Mesothelial cell of epicardium (in vitro differentiated cells): ENCODE measurements at regions not wholly inside any gene's neighbourhood (a gene's known extent, or its start where the extent isn't known, plus 50 kb on each side); places are given as distances from the start of the nearest gene placed in this dataset.
"Not testable (repeated sequence)": the region's sequence is repeated elsewhere in the genome, so short reads cannot be mapped to it uniquely, and the experiment has no call there.

Experiments
- DNase-seq, 2 experiments: peaks; one replicate each; pipeline ENCODE4 v3.0.0; 2021; ENCODE audit warnings: low spot score in 2 of 2; ENCODE audit not compliant: unreplicated experiment in 2 of 2
- H3K27ac Mint-ChIP-seq: 2 replicates; pipeline ENCODE4 v1.8.0; 2021; ENCODE audit warnings: mixed read lengths
- H3K27me3 Mint-ChIP-seq: 2 replicates; pipeline ENCODE4 v1.8.0; 2021; ENCODE audit warnings: low read depth, mixed read lengths
- H3K36me3 Mint-ChIP-seq: 2 replicates; pipeline ENCODE4 v1.8.0; 2021; ENCODE audit warnings: mixed read lengths
- H3K4me1 Mint-ChIP-seq: 2 replicates; pipeline ENCODE4 v1.8.0; 2021; ENCODE audit warnings: mixed read lengths
- H3K4me3 Mint-ChIP-seq: 2 replicates; pipeline ENCODE4 v1.8.0; 2021; ENCODE audit warnings: mild to moderate bottlenecking, moderate library complexity, mixed read lengths
- H3K9me3 Mint-ChIP-seq: 2 replicates; pipeline ENCODE4 v1.8.0; 2021; ENCODE audit warnings: mixed read lengths
- CTCF ChIP-seq: fragments of 200-600 bp; sonication (generic); IDR thresholded peaks from one replicate; pipeline ENCODE4 v1.5.0; 2021; ENCODE audit warnings: antibody characterized with exemption; ENCODE audit not compliant: unreplicated experiment

- no peaks in the 10 kb centered on the region for H3K9me3 Mint-ChIP-seq
- peaks cover 8% of the 10 kb centered on the region for H3K4me1 Mint-ChIP-seq
- DNase-seq = no peak
- H3K36me3 Mint-ChIP-seq = no peaks in the 10 kb centered on the region
- H3K27ac Mint-ChIP-seq = no peak overlapping the region
- no peak for TF ChIP-seq CTCF
- H3K4me3 Mint-ChIP-seq = no peak overlapping the region
- H3K27me3 Mint-ChIP-seq = no peaks in the 10 kb centered on the region
Measured at GRCh38 chr4:171519457-171519856, 293.7 kb upstream of the GALNTL6 start.

- H3K36me3 Mint-ChIP-seq = no peaks in the 10 kb centered on the region
- TF ChIP-seq CTCF = no peak
- H3K27me3 Mint-ChIP-seq = no peaks in the 10 kb centered on the region
- no peak overlapping the region for H3K27ac Mint-ChIP-seq
- H3K4me3 Mint-ChIP-seq = no peak overlapping the region
- peaks cover 4% of the 10 kb centered on the region for H3K9me3 Mint-ChIP-seq
- peaks cover 8% of the 10 kb centered on the region for H3K4me1 Mint-ChIP-seq
- DNase-seq = no peak
Measured at GRCh38 chr4:171517883-171518282, 295.3 kb upstream of the GALNTL6 start.

GRCh38 chr4:171516694-171517093 is 296.5 kb upstream of the GALNTL6 start:
- no peak for TF ChIP-seq CTCF
- no peak overlapping the region for H3K27ac Mint-ChIP-seq
- DNase-seq = no peak
- H3K4me3 Mint-ChIP-seq = no peak overlapping the region
- peaks cover 8% of the 10 kb centered on the region for H3K4me1 Mint-ChIP-seq
- no peaks in the 10 kb centered on the region for H3K27me3 Mint-ChIP-seq
- peaks cover 4% of the 10 kb centered on the region for H3K36me3 Mint-ChIP-seq
- H3K9me3 Mint-ChIP-seq = peaks cover 12% of the 10 kb centered on the region

- no peak for TF ChIP-seq CTCF
- no peaks in the 10 kb centered on the region for H3K27me3 Mint-ChIP-seq
- H3K4me3 Mint-ChIP-seq = no peak overlapping the region
- no peak overlapping the region for H3K27ac Mint-ChIP-seq
- H3K36me3 Mint-ChIP-seq = no peaks in the 10 kb centered on the region
- DNase-seq = no peak
- no peaks in the 10 kb centered on the region for H3K4me1 Mint-ChIP-seq
- H3K9me3 Mint-ChIP-seq = peaks cover 7% of the 10 kb centered on the region
Measured at GRCh38 chr4:171484681-171485080, 328.5 kb upstream of the GALNTL6 start.

GRCh38 chr4:171478181-171478580 is 335.0 kb upstream of the GALNTL6 start:
- peaks cover 7% of the 10 kb centered on the region for H3K4me1 Mint-ChIP-seq
- DNase-seq = no peak
- TF ChIP-seq CTCF = no peak
- no peaks in the 10 kb centered on the region for H3K27me3 Mint-ChIP-seq
- H3K27ac Mint-ChIP-seq = no peak overlapping the region
- no peaks in the 10 kb centered on the region for H3K9me3 Mint-ChIP-seq
- H3K4me3 Mint-ChIP-seq = no peak overlapping the region
- no peaks in the 10 kb centered on the region for H3K36me3 Mint-ChIP-seq

- H3K27ac Mint-ChIP-seq, H3K36me3 Mint-ChIP-seq, DNase-seq, H3K4me1 Mint-ChIP-seq, H3K4me3 Mint-ChIP-seq, H3K9me3 Mint-ChIP-seq, H3K27me3 Mint-ChIP-seq: not testable (repeated sequence)
Measured at GRCh38 chr4:171475111-171475510, 338.1 kb upstream of the GALNTL6 start.
